ENCODE measurements at regions not wholly inside any gene's neighbourhood (a gene's known extent, or its start where the extent isn't known, plus 50 kb on each side); places are given as distances from the start of the nearest gene placed in this dataset.

DNA sequence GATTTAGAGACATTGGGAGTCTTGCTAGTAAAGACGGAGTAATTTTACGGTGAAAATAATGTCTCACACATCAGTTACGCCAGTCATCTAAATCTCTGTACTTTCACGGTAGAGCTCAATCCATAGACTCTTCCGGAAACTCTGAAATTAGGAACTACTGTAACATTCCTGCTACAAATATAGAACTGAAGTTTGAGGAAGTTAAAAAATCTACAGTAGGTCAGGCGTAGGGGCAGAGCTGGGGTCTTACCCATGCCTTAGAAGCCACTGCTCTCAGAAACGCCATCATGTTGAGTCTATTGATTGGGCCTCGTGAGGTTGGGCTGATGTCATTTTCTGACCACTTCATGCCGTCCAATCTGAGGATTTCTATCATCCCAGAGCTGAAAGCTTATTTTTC is 1029.8 kb upstream of the TMEM132C start:
- Histone ChIP-seq H3K27me3 (ENCODE audit: insufficient read depth) (no peaks in the 10 kb centered on the region), H3K27ac (ENCODE audit: low read depth) (no peak overlapping the region), H3K36me3 (ENCODE audit: insufficient read depth) (no peaks in the 10 kb centered on the region), H3F3A (replicated peaks; ENCODE audit: low read depth) (no peaks in the 10 kb centered on the region), H3K9me2 (ENCODE audit: insufficient read depth) (0 out of 2 replicates have a peak, but pooled peaks cover 4% of the 10 kb centered on the region), H3K79me2 (replicated peaks; ENCODE audit: insufficient read depth) (no peaks in the 10 kb centered on the region), H3K4me3 (no peak overlapping the region), H3K4me2 (no peak overlapping the region), H2AFZ (no peak overlapping the region), H3K4me1 (ENCODE audit: insufficient read depth) (no peaks in the 10 kb centered on the region), H4K20me1 (replicated peaks; ENCODE audit: insufficient read depth) (no peaks in the 10 kb centered on the region)
- H3K36me3 Mint-ChIP-seq (ENCODE audit: low read depth): peaks cover 35% of the 10 kb centered on the region
- no peaks in the 10 kb centered on the region for H3K4me1 Mint-ChIP-seq
- TF ChIP-seq, protein P1, sequence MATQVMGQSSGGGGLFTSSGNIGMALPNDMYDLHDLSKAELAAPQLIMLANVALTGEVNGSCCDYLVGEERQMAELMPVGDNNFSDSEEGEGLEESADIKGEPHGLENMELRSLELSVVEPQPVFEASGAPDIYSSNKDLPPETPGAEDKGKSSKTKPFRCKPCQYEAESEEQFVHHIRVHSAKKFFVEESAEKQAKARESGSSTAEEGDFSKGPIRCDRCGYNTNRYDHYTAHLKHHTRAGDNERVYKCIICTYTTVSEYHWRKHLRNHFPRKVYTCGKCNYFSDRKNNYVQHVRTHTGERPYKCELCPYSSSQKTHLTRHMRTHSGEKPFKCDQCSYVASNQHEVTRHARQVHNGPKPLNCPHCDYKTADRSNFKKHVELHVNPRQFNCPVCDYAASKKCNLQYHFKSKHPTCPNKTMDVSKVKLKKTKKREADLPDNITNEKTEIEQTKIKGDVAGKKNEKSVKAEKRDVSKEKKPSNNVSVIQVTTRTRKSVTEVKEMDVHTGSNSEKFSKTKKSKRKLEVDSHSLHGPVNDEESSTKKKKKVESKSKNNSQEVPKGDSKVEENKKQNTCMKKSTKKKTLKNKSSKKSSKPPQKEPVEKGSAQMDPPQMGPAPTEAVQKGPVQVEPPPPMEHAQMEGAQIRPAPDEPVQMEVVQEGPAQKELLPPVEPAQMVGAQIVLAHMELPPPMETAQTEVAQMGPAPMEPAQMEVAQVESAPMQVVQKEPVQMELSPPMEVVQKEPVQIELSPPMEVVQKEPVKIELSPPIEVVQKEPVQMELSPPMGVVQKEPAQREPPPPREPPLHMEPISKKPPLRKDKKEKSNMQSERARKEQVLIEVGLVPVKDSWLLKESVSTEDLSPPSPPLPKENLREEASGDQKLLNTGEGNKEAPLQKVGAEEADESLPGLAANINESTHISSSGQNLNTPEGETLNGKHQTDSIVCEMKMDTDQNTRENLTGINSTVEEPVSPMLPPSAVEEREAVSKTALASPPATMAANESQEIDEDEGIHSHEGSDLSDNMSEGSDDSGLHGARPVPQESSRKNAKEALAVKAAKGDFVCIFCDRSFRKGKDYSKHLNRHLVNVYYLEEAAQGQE (IDR thresholded peaks at IDR 0.05; ENCODE audit: unreplicated experiment): no peak
- TF ChIP-seq EZH2 (IDR thresholded peaks at IDR 0.05; ENCODE audit: low read depth, unreplicated experiment) (no peak), EZH2phosphoT487 (IDR thresholded peaks at IDR 0.05; ENCODE audit: unreplicated experiment) (no peak), JUNB (IDR thresholded peaks at IDR 0.05; ENCODE audit: unreplicated experiment) (no peak), STAT1 (IDR thresholded peaks at IDR 0.05; ENCODE audit: unreplicated experiment) (no peak), POLR2AphosphoS5 (IDR thresholded peaks at IDR 0.05; ENCODE audit: low read depth) (no peak), ZNF331 (CRISPR knock-in tag; IDR thresholded peaks at IDR 0.05; ENCODE audit: low read depth) (no peak)
- TF ChIP-seq, protein P2, sequence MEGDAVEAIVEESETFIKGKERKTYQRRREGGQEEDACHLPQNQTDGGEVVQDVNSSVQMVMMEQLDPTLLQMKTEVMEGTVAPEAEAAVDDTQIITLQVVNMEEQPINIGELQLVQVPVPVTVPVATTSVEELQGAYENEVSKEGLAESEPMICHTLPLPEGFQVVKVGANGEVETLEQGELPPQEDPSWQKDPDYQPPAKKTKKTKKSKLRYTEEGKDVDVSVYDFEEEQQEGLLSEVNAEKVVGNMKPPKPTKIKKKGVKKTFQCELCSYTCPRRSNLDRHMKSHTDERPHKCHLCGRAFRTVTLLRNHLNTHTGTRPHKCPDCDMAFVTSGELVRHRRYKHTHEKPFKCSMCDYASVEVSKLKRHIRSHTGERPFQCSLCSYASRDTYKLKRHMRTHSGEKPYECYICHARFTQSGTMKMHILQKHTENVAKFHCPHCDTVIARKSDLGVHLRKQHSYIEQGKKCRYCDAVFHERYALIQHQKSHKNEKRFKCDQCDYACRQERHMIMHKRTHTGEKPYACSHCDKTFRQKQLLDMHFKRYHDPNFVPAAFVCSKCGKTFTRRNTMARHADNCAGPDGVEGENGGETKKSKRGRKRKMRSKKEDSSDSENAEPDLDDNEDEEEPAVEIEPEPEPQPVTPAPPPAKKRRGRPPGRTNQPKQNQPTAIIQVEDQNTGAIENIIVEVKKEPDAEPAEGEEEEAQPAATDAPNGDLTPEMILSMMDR (conservative IDR thresholded peaks at IDR 0.05; ENCODE audit: low read depth in 2 of 2): no peak
- TF ChIP-seq, protein P3, sequence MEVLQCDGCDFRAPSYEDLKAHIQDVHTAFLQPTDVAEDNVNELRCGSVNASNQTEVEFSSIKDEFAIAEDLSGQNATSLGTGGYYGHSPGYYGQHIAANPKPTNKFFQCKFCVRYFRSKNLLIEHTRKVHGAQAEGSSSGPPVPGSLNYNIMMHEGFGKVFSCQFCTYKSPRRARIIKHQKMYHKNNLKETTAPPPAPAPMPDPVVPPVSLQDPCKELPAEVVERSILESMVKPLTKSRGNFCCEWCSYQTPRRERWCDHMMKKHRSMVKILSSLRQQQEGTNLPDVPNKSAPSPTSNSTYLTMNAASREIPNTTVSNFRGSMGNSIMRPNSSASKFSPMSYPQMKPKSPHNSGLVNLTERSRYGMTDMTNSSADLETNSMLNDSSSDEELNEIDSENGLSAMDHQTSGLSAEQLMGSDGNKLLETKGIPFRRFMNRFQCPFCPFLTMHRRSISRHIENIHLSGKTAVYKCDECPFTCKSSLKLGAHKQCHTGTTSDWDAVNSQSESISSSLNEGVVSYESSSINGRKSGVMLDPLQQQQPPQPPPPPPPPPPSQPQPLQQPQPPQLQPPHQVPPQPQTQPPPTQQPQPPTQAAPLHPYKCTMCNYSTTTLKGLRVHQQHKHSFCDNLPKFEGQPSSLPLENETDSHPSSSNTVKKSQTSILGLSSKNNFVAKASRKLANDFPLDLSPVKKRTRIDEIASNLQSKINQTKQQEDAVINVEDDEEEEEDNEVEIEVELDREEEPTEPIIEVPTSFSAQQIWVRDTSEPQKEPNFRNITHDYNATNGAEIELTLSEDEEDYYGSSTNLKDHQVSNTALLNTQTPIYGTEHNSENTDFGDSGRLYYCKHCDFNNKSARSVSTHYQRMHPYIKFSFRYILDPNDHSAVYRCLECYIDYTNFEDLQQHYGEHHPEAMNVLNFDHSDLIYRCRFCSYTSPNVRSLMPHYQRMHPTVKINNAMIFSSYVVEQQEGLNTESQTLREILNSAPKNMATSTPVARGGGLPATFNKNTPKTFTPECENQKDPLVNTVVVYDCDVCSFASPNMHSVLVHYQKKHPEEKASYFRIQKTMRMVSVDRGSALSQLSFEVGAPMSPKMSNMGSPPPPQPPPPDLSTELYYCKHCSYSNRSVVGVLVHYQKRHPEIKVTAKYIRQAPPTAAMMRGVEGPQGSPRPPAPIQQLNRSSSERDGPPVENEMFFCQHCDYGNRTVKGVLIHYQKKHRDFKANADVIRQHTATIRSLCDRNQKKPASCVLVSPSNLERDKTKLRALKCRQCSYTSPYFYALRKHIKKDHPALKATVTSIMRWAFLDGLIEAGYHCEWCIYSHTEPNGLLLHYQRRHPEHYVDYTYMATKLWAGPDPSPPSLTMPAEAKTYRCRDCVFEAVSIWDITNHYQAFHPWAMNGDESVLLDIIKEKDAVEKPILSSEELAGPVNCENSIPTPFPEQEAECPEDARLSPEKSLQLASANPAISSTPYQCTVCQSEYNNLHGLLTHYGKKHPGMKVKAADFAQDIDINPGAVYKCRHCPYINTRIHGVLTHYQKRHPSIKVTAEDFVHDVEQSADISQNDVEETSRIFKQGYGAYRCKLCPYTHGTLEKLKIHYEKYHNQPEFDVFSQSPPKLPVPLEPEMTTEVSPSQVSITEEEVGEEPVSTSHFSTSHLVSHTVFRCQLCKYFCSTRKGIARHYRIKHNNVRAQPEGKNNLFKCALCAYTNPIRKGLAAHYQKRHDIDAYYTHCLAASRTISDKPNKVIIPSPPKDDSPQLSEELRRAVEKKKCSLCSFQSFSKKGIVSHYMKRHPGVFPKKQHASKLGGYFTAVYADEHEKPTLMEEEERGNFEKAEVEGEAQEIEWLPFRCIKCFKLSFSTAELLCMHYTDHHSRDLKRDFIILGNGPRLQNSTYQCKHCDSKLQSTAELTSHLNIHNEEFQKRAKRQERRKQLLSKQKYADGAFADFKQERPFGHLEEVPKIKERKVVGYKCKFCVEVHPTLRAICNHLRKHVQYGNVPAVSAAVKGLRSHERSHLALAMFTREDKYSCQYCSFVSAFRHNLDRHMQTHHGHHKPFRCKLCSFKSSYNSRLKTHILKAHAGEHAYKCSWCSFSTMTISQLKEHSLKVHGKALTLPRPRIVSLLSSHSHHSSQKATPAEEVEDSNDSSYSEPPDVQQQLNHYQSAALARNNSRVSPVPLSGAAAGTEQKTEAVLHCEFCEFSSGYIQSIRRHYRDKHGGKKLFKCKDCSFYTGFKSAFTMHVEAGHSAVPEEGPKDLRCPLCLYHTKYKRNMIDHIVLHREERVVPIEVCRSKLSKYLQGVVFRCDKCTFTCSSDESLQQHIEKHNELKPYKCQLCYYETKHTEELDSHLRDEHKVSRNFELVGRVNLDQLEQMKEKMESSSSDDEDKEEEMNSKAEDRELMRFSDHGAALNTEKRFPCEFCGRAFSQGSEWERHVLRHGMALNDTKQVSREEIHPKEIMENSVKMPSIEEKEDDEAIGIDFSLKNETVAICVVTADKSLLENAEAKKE (CRISPR knock-in tag; IDR thresholded peaks at IDR 0.05): no peak
- H3K9me3 Mint-ChIP-seq: peaks cover 13% of the 10 kb centered on the region; the same call in 2 of the 3 replicates
- no peaks in the 10 kb centered on the region for H3K27me3 Mint-ChIP-seq (ENCODE audit: insufficient read depth, low read depth, poor library complexity)
- no peak overlapping the region for H3K27ac Mint-ChIP-seq
- no peak overlapping the region for H3K4me3 Mint-ChIP-seq
- ATAC-seq: no peak
- DNase-seq (ENCODE audit: low spot score): no peak
